ENCODE measurements at regions not wholly inside any gene's neighbourhood (a gene's known extent, or its start where the extent isn't known, plus 50 kb on each side); places are given as distances from the start of the nearest gene placed in this dataset.

GRCh38 chr15:47824147-47824546 is 106.8 kb downstream of the SEMA6D start:
- no peak for DNase-seq
- H3K27ac ChIP-seq (ENCODE audit: low read length), result no peak overlapping the region
- no peaks in the 10 kb centered on the region for H3K27me3 ChIP-seq (ENCODE audit: control insufficient read depth, insufficient read depth, low read length)
- no peaks in the 10 kb centered on the region for H3K36me3 ChIP-seq (ENCODE audit: control insufficient read depth, insufficient read depth, low read length)
- no peaks in the 10 kb centered on the region for H3K9me3 ChIP-seq (replicated peaks; ENCODE audit: control insufficient read depth, low read depth, low read length)
- H3K4me1 ChIP-seq (ENCODE audit: control insufficient read depth, insufficient read depth, low read length), result peaks cover 2% of the 10 kb centered on the region
- H3K4me3 ChIP-seq (ENCODE audit: low read length), result no peak overlapping the region
- 100% methylated on average over 1 of the region's 4 CpGs for WGBS (ENCODE audit: insufficient coverage)

- no peak for DNase-seq
- Histone ChIP-seq H3K27me3 (ENCODE audit: control insufficient read depth, insufficient read depth, low read length) (no peaks in the 10 kb centered on the region), H3K9me3 (replicated peaks; ENCODE audit: control insufficient read depth, low read depth, low read length) (no peaks in the 10 kb centered on the region), H3K4me1 (ENCODE audit: control insufficient read depth, insufficient read depth, low read length) (no peaks in the 10 kb centered on the region), H3K36me3 (ENCODE audit: control insufficient read depth, insufficient read depth, low read length) (no peaks in the 10 kb centered on the region), H3K4me3 (ENCODE audit: low read length) (no peak overlapping the region), H3K27ac (ENCODE audit: low read length) (no peak overlapping the region)
- WGBS (ENCODE audit: insufficient coverage), result 83% methylated on average over 1 of the region's 1 CpG
Measured at GRCh38 chr15:47829667-47830066, 112.4 kb downstream of the SEMA6D start.

- Histone ChIP-seq H3K9me3 (replicated peaks; ENCODE audit: control insufficient read depth, low read depth, low read length) (no peaks in the 10 kb centered on the region), H3K27ac (ENCODE audit: low read length) (no peak overlapping the region), H3K36me3 (ENCODE audit: control insufficient read depth, insufficient read depth, low read length) (no peaks in the 10 kb centered on the region), H3K4me1 (ENCODE audit: control insufficient read depth, insufficient read depth, low read length) (peaks cover under 1% of the 10 kb centered on the region), H3K27me3 (ENCODE audit: control insufficient read depth, insufficient read depth, low read length) (no peaks in the 10 kb centered on the region), H3K4me3 (ENCODE audit: low read length) (no peak overlapping the region)
- DNase-seq, result no peak
- WGBS (ENCODE audit: insufficient coverage), result no CpG with 5 or more reads among the region's 1 CpG
Measured at GRCh38 chr15:47834093-47834492, 116.8 kb downstream of the SEMA6D start.

- H3K36me3 ChIP-seq (ENCODE audit: control insufficient read depth, insufficient read depth, low read length), result no peaks in the 10 kb centered on the region
- H3K9me3 ChIP-seq (replicated peaks; ENCODE audit: control insufficient read depth, low read depth, low read length), result no peaks in the 10 kb centered on the region
- 49% methylated on average over 3 of the region's 6 CpGs for WGBS (ENCODE audit: insufficient coverage)
- H3K4me1 ChIP-seq (ENCODE audit: control insufficient read depth, insufficient read depth, low read length), result peaks cover 13% of the 10 kb centered on the region
- no peaks in the 10 kb centered on the region for H3K27me3 ChIP-seq (ENCODE audit: control insufficient read depth, insufficient read depth, low read length)
- no peak overlapping the region for H3K4me3 ChIP-seq (ENCODE audit: low read length)
- no peak overlapping the region for H3K27ac ChIP-seq (ENCODE audit: low read length)
- DNase-seq, result peak; percentile 57
Measured at GRCh38 chr15:47839233-47839825, 122.0 kb downstream of the SEMA6D start.

- WGBS (ENCODE audit: insufficient coverage), result 100% methylated on average over 1 of the region's 4 CpGs
- Histone ChIP-seq H3K27ac (ENCODE audit: low read length) (no peak overlapping the region), H3K4me3 (ENCODE audit: low read length) (no peak overlapping the region), H3K4me1 (ENCODE audit: control insufficient read depth, insufficient read depth, low read length) (peaks cover 21% of the 10 kb centered on the region), H3K27me3 (ENCODE audit: control insufficient read depth, insufficient read depth, low read length) (no peaks in the 10 kb centered on the region), H3K9me3 (replicated peaks; ENCODE audit: control insufficient read depth, low read depth, low read length) (no peaks in the 10 kb centered on the region), H3K36me3 (ENCODE audit: control insufficient read depth, insufficient read depth, low read length) (no peaks in the 10 kb centered on the region)
- no peak for DNase-seq
Measured at GRCh38 chr15:47843124-47843663, 125.9 kb downstream of the SEMA6D start.

- Histone ChIP-seq H3K4me1 (ENCODE audit: control insufficient read depth, insufficient read depth, low read length) (peaks cover 18% of the 10 kb centered on the region), H3K36me3 (ENCODE audit: control insufficient read depth, insufficient read depth, low read length) (no peaks in the 10 kb centered on the region), H3K9me3 (replicated peaks; ENCODE audit: control insufficient read depth, low read depth, low read length) (no peaks in the 10 kb centered on the region), H3K4me3 (ENCODE audit: low read length) (no peak overlapping the region), H3K27ac (ENCODE audit: low read length) (peak overlapping the region; percentile 31), H3K27me3 (ENCODE audit: control insufficient read depth, insufficient read depth, low read length) (no peaks in the 10 kb centered on the region)
- peak; percentile 8 for DNase-seq
- no CpG with 5 or more reads among the region's 2 CpGs for WGBS (ENCODE audit: insufficient coverage)
Measured at GRCh38 chr15:47844437-47844836, 127.1 kb downstream of the SEMA6D start.

- no peaks in the 10 kb centered on the region for H3K27me3 ChIP-seq (ENCODE audit: control insufficient read depth, insufficient read depth, low read length)
- H3K4me3 ChIP-seq (ENCODE audit: low read length), result no peak overlapping the region
- no peaks in the 10 kb centered on the region for H3K36me3 ChIP-seq (ENCODE audit: control insufficient read depth, insufficient read depth, low read length)
- no peak for DNase-seq
- H3K4me1 ChIP-seq (ENCODE audit: control insufficient read depth, insufficient read depth, low read length), result peaks cover 13% of the 10 kb centered on the region
- no peaks in the 10 kb centered on the region for H3K9me3 ChIP-seq (replicated peaks; ENCODE audit: control insufficient read depth, low read depth, low read length)
- peak overlapping the region; percentile 13 for H3K27ac ChIP-seq (ENCODE audit: low read length)
- 100% methylated on average over 1 of the region's 2 CpGs for WGBS (ENCODE audit: insufficient coverage)
Measured at GRCh38 chr15:47846128-47846868, 129.0 kb downstream of the SEMA6D start.

GRCh38 chr15:47846876-47847275 is 129.6 kb downstream of the SEMA6D start:
- H3K9me3 ChIP-seq (replicated peaks; ENCODE audit: control insufficient read depth, low read depth, low read length), result no peaks in the 10 kb centered on the region
- peak overlapping the region; percentile 29 for H3K27ac ChIP-seq (ENCODE audit: low read length)
- peaks cover 13% of the 10 kb centered on the region for H3K4me1 ChIP-seq (ENCODE audit: control insufficient read depth, insufficient read depth, low read length)
- WGBS (ENCODE audit: insufficient coverage), result 88% methylated on average over 2 of the region's 3 CpGs
- DNase-seq, result peak; percentile 55
- no peaks in the 10 kb centered on the region for H3K36me3 ChIP-seq (ENCODE audit: control insufficient read depth, insufficient read depth, low read length)
- H3K4me3 ChIP-seq (ENCODE audit: low read length), result no peak overlapping the region
- no peaks in the 10 kb centered on the region for H3K27me3 ChIP-seq (ENCODE audit: control insufficient read depth, insufficient read depth, low read length)

- Histone ChIP-seq H3K4me1 (ENCODE audit: control insufficient read depth, insufficient read depth, low read length) (no peaks in the 10 kb centered on the region), H3K9me3 (replicated peaks; ENCODE audit: control insufficient read depth, low read depth, low read length) (no peaks in the 10 kb centered on the region), H3K27ac (ENCODE audit: low read length) (no peak overlapping the region), H3K4me3 (ENCODE audit: low read length) (no peak overlapping the region), H3K27me3 (ENCODE audit: control insufficient read depth, insufficient read depth, low read length) (no peaks in the 10 kb centered on the region), H3K36me3 (ENCODE audit: control insufficient read depth, insufficient read depth, low read length) (no peaks in the 10 kb centered on the region)
- 63% methylated on average over 2 of the region's 5 CpGs for WGBS (ENCODE audit: insufficient coverage)
- DNase-seq, result no peak
Measured at GRCh38 chr15:47856071-47856470, 138.8 kb downstream of the SEMA6D start.

- Histone ChIP-seq H3K27me3 (ENCODE audit: control insufficient read depth, insufficient read depth, low read length) (no peaks in the 10 kb centered on the region), H3K36me3 (ENCODE audit: control insufficient read depth, insufficient read depth, low read length) (no peaks in the 10 kb centered on the region), H3K9me3 (replicated peaks; ENCODE audit: control insufficient read depth, low read depth, low read length) (no peaks in the 10 kb centered on the region), H3K27ac (ENCODE audit: low read length) (no peak overlapping the region), H3K4me3 (ENCODE audit: low read length) (no peak overlapping the region), H3K4me1 (ENCODE audit: control insufficient read depth, insufficient read depth, low read length) (no peaks in the 10 kb centered on the region)
- DNase-seq, result no peak
- 78% methylated on average over 1 of the region's 5 CpGs for WGBS (ENCODE audit: insufficient coverage)
Measured at GRCh38 chr15:47857014-47857775, 139.9 kb downstream of the SEMA6D start.

Data from muscle of leg (tissue), 3 donors.